Caco-2 (cell line): ENCODE measurements at regions not wholly inside any gene's neighbourhood (a gene's known extent, or its start where the extent isn't known, plus 50 kb on each side); places are given as distances from the start of the nearest gene placed in this dataset.

Experiments used
- BruUV-seq: library from RNA; stranded (reverse); fragments of 400-500 nt; replicated peaks from 2 replicates; lab custom pipeline; 2021; lab: Mats Ljungman, UMichigan
- CTCF ChIA-PET: fragments of 300-600 bp; sonication (Branson Sonifier 250); formaldehyde crosslinking; loops from one replicate; lab custom pipeline; 2022; ENCODE audit warnings: antibody characterized with exemption; lab: Charles Lee
- POLR2A ChIA-PET: fragments of 300-600 bp; sonication (Branson Sonifier 250); formaldehyde crosslinking; loops from one replicate; lab custom pipeline; 2022; ENCODE audit warnings: antibody characterized with exemption; lab: Charles Lee
- DNase-seq, 2 experiments: peaks; one replicate each; pipeline versions ENCODE4 v3.0.0 to v3.0.0-alpha.2; 2020 to 2022
- H3K27me3 ChIP-seq: replicated peaks from 2 replicates; pipeline ENCODE4 v1.6.0; 2011; ENCODE audit warnings: low read length; ENCODE audit not compliant: control insufficient read depth, insufficient read depth
- H3K36me3 ChIP-seq: 2 replicates; pipeline ENCODE4 v1.5.1; 2011; ENCODE audit warnings: low read length; ENCODE audit not compliant: control insufficient read depth, insufficient read depth
- H3K4me1 ChIP-seq: fragments of 250-450 bp; sonication (Bioruptor Pico); 2 replicates; pipeline ENCODE4 v1.5.1; 2020; ENCODE audit warnings: mild to moderate bottlenecking
- H3K4me3 ChIP-seq: 2 replicates; pipeline ENCODE4 v1.5.1; 2011; ENCODE audit warnings: low read depth, mild to moderate bottlenecking, control low read depth, low read length
- H3K9me3 ChIP-seq: fragments of 250-450 bp; sonication (Bioruptor Pico); 2 replicates; pipeline ENCODE4 v1.5.1; 2020; ENCODE audit warnings: mild to moderate bottlenecking, moderate library complexity
- H3K27ac Mint-ChIP-seq: one replicate; pipeline ENCODE4 v1.8.0; 2022; ENCODE audit warnings: mixed read lengths; ENCODE audit not compliant: unreplicated experiment
- H3K27me3 Mint-ChIP-seq: one replicate; pipeline ENCODE4 v1.8.0; 2022; ENCODE audit warnings: mixed read lengths; ENCODE audit not compliant: insufficient read depth, unreplicated experiment
- H3K36me3 Mint-ChIP-seq: one replicate; pipeline ENCODE4 v1.8.0; 2022; ENCODE audit warnings: mild to moderate bottlenecking, mixed read lengths; ENCODE audit not compliant: insufficient read depth, unreplicated experiment
- H3K4me1 Mint-ChIP-seq: one replicate; pipeline ENCODE4 v1.8.0; 2022; ENCODE audit warnings: low read depth, mixed read lengths; ENCODE audit not compliant: unreplicated experiment
- H3K4me3 Mint-ChIP-seq: one replicate; pipeline ENCODE4 v1.8.0; 2022; ENCODE audit warnings: mild to moderate bottlenecking, moderate library complexity, mixed read lengths; ENCODE audit not compliant: unreplicated experiment
- H3K9me3 Mint-ChIP-seq: one replicate; pipeline ENCODE4 v1.8.0; 2022; ENCODE audit warnings: mixed read lengths; ENCODE audit not compliant: unreplicated experiment
- CTCF ChIP-seq, 2 experiments: fragments of 200-600 bp in 1 of 2; IDR thresholded peaks; 1 replicate in 1 of 2; 2 replicates in 1 of 2; pipeline versions ENCODE4 v1.5.1 to v1.8.0; 2011 to 2022; ENCODE audit warnings: antibody characterized with exemption in 1 of 2, control low read depth in 1 of 2, inconsistent platforms in 1 of 2, low read depth in 1 of 2, low read length in 1 of 2, mild to moderate bottlenecking in 1 of 2, moderate library complexity in 1 of 2; ENCODE audit not compliant: insufficient read depth in 1 of 2, severe bottlenecking in 1 of 2, unreplicated experiment in 1 of 2
- intact Hi-C: fragments of 100-400 bp; cut with micrococcal nuclease; formaldehyde crosslinking; loops from one replicate; pipeline ENCODE4 v1.10.0; 2022; ENCODE audit not compliant: unreplicated experiment

GRCh38 chr20:40925829-40926510, 102.7 kb upstream of the TOP1 start:
- intact Hi-C loops = no loop called here
- peaks cover 2% of the 10 kb centered on the region; the same call in 1 of the 2 replicates for H3K9me3 ChIP-seq
- no peak for DNase-seq
- H3K4me1 ChIP-seq = no peaks in the 10 kb centered on the region
- TF ChIP-seq CTCF (IDR thresholded peaks at IDR 0.05; ENCODE audit: insufficient read depth in 1 of 2, low read depth in 1 of 2, low read length in 1 of 2, severe bottlenecking in 1 of 2, unreplicated experiment in 1 of 2) = no peak
- H3K36me3 ChIP-seq = no peaks in the 10 kb centered on the region
- Mint-ChIP-seq H3K36me3 (no peaks in the 10 kb centered on the region), H3K27ac (no peak overlapping the region), H3K27me3 (peaks cover 23% of the 10 kb centered on the region), H3K4me3 (no peak overlapping the region), H3K9me3 (no peaks in the 10 kb centered on the region), H3K4me1 (no peaks in the 10 kb centered on the region)
- CTCF ChIA-PET = interaction anchor here (0.5 kb wide), 1 partner anchor 38 kb away, joined by 4 read pairs; no protein-coding TSS in a partner anchor
- no TSS peak for BruUV-seq
- no peaks in the 10 kb centered on the region; the same call in 1 of the 2 replicates for H3K27me3 ChIP-seq
- POLR2A ChIA-PET = no interaction called here
- no peak overlapping the region for H3K4me3 ChIP-seq

- BruUV-seq = no TSS peak
- Histone ChIP-seq H3K9me3 (no peaks in the 10 kb centered on the region), H3K27me3 (no peaks in the 10 kb centered on the region; the same call in 1 of the 2 replicates), H3K4me1 (no peaks in the 10 kb centered on the region), H3K36me3 (no peaks in the 10 kb centered on the region), H3K4me3 (no peak overlapping the region)
- no peak overlapping the region for H3K27ac Mint-ChIP-seq
- H3K9me3 Mint-ChIP-seq = no peaks in the 10 kb centered on the region
- peaks cover 25% of the 10 kb centered on the region for H3K27me3 Mint-ChIP-seq
- CTCF ChIA-PET = no interaction called here
- POLR2A ChIA-PET = no interaction called here
- intact Hi-C loops = no loop called here
- no peak for TF ChIP-seq CTCF (IDR thresholded peaks at IDR 0.05; ENCODE audit: insufficient read depth in 1 of 2, low read depth in 1 of 2, low read length in 1 of 2, severe bottlenecking in 1 of 2, unreplicated experiment in 1 of 2)
- no peak for DNase-seq
- no peaks in the 10 kb centered on the region for H3K4me1 Mint-ChIP-seq
- no peaks in the 10 kb centered on the region for H3K36me3 Mint-ChIP-seq
- no peak overlapping the region for H3K4me3 Mint-ChIP-seq
Observed at GRCh38 chr20:40926928-40927327, 101.7 kb upstream of the TOP1 start.

GRCh38 chr20:40930561-40930960, 98.1 kb upstream of the TOP1 start:
- H3K4me1 Mint-ChIP-seq = no peaks in the 10 kb centered on the region
- peaks cover 13% of the 10 kb centered on the region for H3K9me3 Mint-ChIP-seq
- TF ChIP-seq CTCF (IDR thresholded peaks at IDR 0.05; ENCODE audit: insufficient read depth in 1 of 2, low read depth in 1 of 2, low read length in 1 of 2, severe bottlenecking in 1 of 2, unreplicated experiment in 1 of 2) = no peak
- no peak overlapping the region for H3K27ac Mint-ChIP-seq
- peaks cover 25% of the 10 kb centered on the region for H3K27me3 Mint-ChIP-seq
- BruUV-seq = no TSS peak
- no peaks in the 10 kb centered on the region; the same call in 1 of the 2 replicates for H3K27me3 ChIP-seq
- no peaks in the 10 kb centered on the region for H3K9me3 ChIP-seq
- H3K4me1 ChIP-seq = no peaks in the 10 kb centered on the region
- H3K4me3 ChIP-seq = no peak overlapping the region
- no peaks in the 10 kb centered on the region for H3K36me3 ChIP-seq
- CTCF ChIA-PET = no interaction called here
- no peak for DNase-seq
- no peaks in the 10 kb centered on the region for H3K36me3 Mint-ChIP-seq
- POLR2A ChIA-PET = no interaction called here
- no peak overlapping the region for H3K4me3 Mint-ChIP-seq
- intact Hi-C loops = no loop called here
